Upper lobe of left lung (tissue), 6 donors: ENCODE measurements at regions not wholly inside any gene's neighbourhood (a gene's known extent, or its start where the extent isn't known, plus 50 kb on each side); places are given as distances from the start of the nearest gene placed in this dataset.
A peak's percentile ranks its signal among the peaks of the same experiment; 100 is the strongest.
"Not testable (repeated sequence)": the region's sequence is repeated elsewhere in the genome, so short reads cannot be mapped to it uniquely, and the experiment has no call there.

Experiments
- ATAC-seq, 2 donors: fragments of 200-7000 bp; cut with Tn5 transposase; one replicate each; pipeline ENCODE4 v1.9.1; 2022; ENCODE audit warnings: mild to moderate bottlenecking in 2 of 2, moderate library complexity in 2 of 2; ENCODE audit not compliant: low FRiP score in 2 of 2
- DNase-seq, 2 donors: peaks; one replicate each; pipeline ENCODE4 v3.0.0-alpha.2; 2019 to 2020
- H3K27ac ChIP-seq, 4 donors: fragments of 200-600 bp; sonication (generic); one replicate each; pipeline ENCODE4 v1.5.1; 2016 to 2019
- H3K27me3 ChIP-seq, 4 donors: fragments of 200-600 bp; sonication (generic); one replicate each; pipeline ENCODE4 v1.5.1; 2017 to 2019
- H3K36me3 ChIP-seq, 4 donors: fragments of 200-600 bp; sonication (generic); one replicate each; pipeline ENCODE4 v1.5.1; 2016 to 2019
- H3K4me1 ChIP-seq, 4 donors: fragments of 200-600 bp; sonication (generic); one replicate each; pipeline ENCODE4 v1.5.1; 2018 to 2019
- H3K4me3 ChIP-seq, 4 donors: fragments of 200-600 bp; sonication (generic); one replicate each; pipeline ENCODE4 v1.5.1; 2017 to 2019; ENCODE audit warnings: mild to moderate bottlenecking in 2 of 4, moderate library complexity in 1 of 4
- H3K9me3 ChIP-seq, 4 donors: fragments of 200-600 bp; sonication (generic); one replicate each; pipeline ENCODE4 v1.5.1; 2018 to 2019
- EP300 ChIP-seq, 4 donors: sonication (generic); formaldehyde crosslinking; IDR thresholded peaks; one replicate each; pipeline ENCODE4 v1.5.1; 2017; ENCODE audit warnings: antibody characterized with exemption in 4 of 4, control low read depth in 2 of 4
- POLR2A ChIP-seq, 4 donors: fragments of 450-650 bp; IDR thresholded peaks; one replicate each; pipeline ENCODE4 v1.5.1; 2016 to 2017; ENCODE audit warnings: antibody characterized with exemption in 4 of 4, mild to moderate bottlenecking in 2 of 4
- POLR2AphosphoS5 ChIP-seq, 2 donors: sonication (generic); formaldehyde crosslinking; IDR thresholded peaks; one replicate each; pipeline ENCODE4 v1.5.1; 2017; ENCODE audit warnings: antibody characterized with exemption in 2 of 2
- WGBS, 2 donors: methylation state at CpG; one replicate each; pipeline ENCODE4 v1.1.5; 2017 to 2018; 5-methylcytosine and 5-hydroxymethylcytosine counted together
- TF ChIP-seq, protein P1 (sequence below), 6 experiments: fragments of 450-650 bp in 4 of 6; fragments of 200-600 bp in 2 of 6; sonication (generic) in 2 of 6; IDR thresholded peaks; one replicate each; pipeline ENCODE4 v1.5.1; 2016 to 2019; ENCODE audit warnings: antibody characterized with exemption in 6 of 6
- donor health status: DM: no; HTN: no; CAD: no; lungs with moderate emphysema.
- donor health status: DM: no; HTN: yes; CAD: no; lungs with severe emphysema.

DNA sequence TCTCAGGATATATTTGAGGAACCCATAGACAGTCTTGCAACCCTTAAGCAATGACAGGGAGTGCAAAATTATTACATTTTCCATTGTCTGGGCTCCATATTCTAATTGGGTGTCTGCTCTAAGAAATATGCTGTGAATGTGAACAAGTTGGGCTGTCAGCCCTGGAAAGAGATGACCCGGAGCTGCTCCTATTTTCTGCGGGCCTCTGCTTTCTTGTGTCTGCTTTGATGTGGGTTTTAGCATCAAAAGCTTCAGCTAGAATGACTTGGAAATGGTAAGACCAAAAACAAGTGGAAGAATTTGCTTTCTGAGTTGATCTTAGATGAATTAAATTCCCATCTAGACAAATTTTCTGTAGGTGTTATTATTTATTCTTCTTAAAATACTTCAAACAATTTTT is 343.6 kb upstream of the IGFBP3 start:
- no peak for TF ChIP-seq POLR2A (IDR thresholded peaks at IDR 0.05)
- TF ChIP-seq POLR2AphosphoS5 (IDR thresholded peaks at IDR 0.05), result no peak
- no peak for TF ChIP-seq EP300 (IDR thresholded peaks at IDR 0.05)
- TF ChIP-seq, protein P1, sequence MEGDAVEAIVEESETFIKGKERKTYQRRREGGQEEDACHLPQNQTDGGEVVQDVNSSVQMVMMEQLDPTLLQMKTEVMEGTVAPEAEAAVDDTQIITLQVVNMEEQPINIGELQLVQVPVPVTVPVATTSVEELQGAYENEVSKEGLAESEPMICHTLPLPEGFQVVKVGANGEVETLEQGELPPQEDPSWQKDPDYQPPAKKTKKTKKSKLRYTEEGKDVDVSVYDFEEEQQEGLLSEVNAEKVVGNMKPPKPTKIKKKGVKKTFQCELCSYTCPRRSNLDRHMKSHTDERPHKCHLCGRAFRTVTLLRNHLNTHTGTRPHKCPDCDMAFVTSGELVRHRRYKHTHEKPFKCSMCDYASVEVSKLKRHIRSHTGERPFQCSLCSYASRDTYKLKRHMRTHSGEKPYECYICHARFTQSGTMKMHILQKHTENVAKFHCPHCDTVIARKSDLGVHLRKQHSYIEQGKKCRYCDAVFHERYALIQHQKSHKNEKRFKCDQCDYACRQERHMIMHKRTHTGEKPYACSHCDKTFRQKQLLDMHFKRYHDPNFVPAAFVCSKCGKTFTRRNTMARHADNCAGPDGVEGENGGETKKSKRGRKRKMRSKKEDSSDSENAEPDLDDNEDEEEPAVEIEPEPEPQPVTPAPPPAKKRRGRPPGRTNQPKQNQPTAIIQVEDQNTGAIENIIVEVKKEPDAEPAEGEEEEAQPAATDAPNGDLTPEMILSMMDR (IDR thresholded peaks at IDR 0.05), result no peak
- ATAC-seq (no peak), DNase-seq (no peak)
- Histone ChIP-seq H3K4me1 (no peaks in the 10 kb centered on the region), H3K27me3 (no peaks in the 10 kb centered on the region), H3K27ac (no peak overlapping the region), H3K9me3 (peaks cover 5 to 21% (median 13%) of the 10 kb centered on the region in 4 donors), H3K36me3 (no peaks in the 10 kb centered on the region), H3K4me3 (no peak overlapping the region)
- WGBS, 2 donors, result 85 to 89% methylated on average over 2 of the region's 2 CpGs

DNA sequence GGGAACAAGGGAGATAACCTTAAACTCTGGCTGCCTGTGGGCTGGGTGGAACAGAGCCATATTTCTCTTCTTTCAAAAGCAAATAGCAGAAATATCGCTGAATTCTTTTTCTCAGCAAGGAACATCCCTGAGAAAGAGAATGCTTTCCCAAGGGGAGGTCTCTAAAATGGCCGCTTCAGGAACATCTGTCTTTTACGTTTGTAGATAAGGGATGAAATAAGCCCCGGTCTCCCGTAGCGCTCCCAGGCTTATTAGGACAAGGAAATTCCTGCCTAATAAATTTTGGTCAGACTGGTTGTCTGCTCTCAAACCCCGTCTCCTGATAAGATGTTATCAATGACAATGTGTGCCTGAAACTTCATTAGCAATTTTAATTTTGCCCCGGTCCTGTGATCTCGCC is 340.6 kb upstream of the IGFBP3 start:
- not testable (repeated sequence) for ATAC-seq, H3K36me3 ChIP-seq, H3K27ac ChIP-seq, DNase-seq, H3K4me1 ChIP-seq, H3K27me3 ChIP-seq, H3K4me3 ChIP-seq
- 92 to 93% methylated on average over 9 of the region's 9 CpGs for WGBS, 2 donors
- peaks cover 5 to 21% (median 13%) of the 10 kb centered on the region in 4 donors for H3K9me3 ChIP-seq

DNA sequence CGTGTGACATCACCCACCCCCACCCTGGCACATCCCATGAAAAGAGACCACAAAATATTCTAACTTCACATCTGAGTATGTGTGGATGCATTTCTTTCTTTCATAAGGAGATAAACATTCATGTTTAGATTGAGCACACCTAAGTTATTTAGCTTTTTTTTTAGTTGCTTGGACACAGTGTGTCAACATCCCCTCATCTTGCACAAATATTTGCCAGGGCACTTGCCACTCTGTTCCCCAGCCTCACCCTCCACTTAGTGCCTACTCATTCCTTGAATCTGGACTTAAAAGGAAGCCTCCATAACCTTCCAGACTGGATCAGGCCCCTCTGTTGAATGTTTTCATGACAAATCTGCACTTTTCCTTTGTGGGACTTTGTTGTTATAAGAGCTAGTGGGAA is 338.9 kb upstream of the IGFBP3 start:
- Histone ChIP-seq H3K4me1 (peaks cover 0 to 5% (median 0%) of the 10 kb centered on the region in 4 donors), H3K27me3 (no peaks in the 10 kb centered on the region), H3K4me3 (no peak overlapping the region), H3K9me3 (peaks cover 5 to 21% (median 13%) of the 10 kb centered on the region in 4 donors), H3K36me3 (no peaks in the 10 kb centered on the region), H3K27ac (no peak overlapping the region)
- 13 to 40% methylated on average over 1 of the region's 1 CpG for WGBS, 2 donors
- DNase-seq (no peak), ATAC-seq (peak; percentile 23 to 49)
- TF ChIP-seq POLR2A (IDR thresholded peaks at IDR 0.05) (no peak), EP300 (IDR thresholded peaks at IDR 0.05) (no peak), POLR2AphosphoS5 (IDR thresholded peaks at IDR 0.05) (no peak)
- TF ChIP-seq, protein P1 (IDR thresholded peaks at IDR 0.05), result no peak

DNA sequence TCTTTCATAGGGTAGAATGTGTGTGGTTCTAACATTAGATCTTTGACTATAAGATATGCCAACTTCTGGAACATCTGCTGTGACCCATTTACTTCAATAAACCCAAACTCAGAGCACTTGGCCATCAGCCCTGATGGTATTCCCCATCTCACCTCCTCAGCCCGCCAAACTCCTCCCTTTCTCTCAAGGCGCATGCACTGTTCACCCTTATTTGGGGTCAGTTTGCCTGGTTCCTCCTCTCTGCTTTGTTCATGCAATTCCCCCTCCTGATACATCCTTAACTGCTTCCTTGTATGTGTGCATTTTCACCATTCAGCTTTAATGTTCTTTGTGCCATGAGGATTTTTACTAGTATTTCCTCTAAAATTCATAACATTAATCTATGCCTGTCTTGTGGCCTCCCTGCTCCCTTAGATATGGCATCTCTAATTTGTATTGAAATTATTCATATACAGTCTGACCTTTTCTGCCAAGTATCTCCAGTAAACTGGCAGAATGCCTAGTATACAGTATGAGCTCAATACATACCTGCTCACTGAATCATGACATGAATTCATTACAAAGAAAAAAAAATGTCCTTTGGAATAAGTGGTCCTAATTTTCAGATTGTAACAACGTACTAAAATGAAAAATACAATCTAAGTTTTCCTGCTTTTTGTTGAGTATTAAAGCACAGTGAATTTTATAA is 336.8 kb upstream of the IGFBP3 start:
- Histone ChIP-seq H3K27me3 (no peaks in the 10 kb centered on the region), H3K36me3 (no peaks in the 10 kb centered on the region), H3K4me1 (peaks cover 0 to 5% (median 0%) of the 10 kb centered on the region in 4 donors), H3K27ac (no peak overlapping the region), H3K4me3 (no peak overlapping the region), H3K9me3 (peaks cover 5 to 21% (median 12%) of the 10 kb centered on the region in 4 donors)
- no peak for ATAC-seq
- WGBS, 2 donors, result 79 to 83% methylated on average over 3 of the region's 3 CpGs
- TF ChIP-seq POLR2AphosphoS5 (IDR thresholded peaks at IDR 0.05) (no peak), POLR2A (IDR thresholded peaks at IDR 0.05) (no peak), EP300 (IDR thresholded peaks at IDR 0.05) (no peak)
- TF ChIP-seq, protein P1 (IDR thresholded peaks at IDR 0.05), result no peak
- no peak for DNase-seq

DNA sequence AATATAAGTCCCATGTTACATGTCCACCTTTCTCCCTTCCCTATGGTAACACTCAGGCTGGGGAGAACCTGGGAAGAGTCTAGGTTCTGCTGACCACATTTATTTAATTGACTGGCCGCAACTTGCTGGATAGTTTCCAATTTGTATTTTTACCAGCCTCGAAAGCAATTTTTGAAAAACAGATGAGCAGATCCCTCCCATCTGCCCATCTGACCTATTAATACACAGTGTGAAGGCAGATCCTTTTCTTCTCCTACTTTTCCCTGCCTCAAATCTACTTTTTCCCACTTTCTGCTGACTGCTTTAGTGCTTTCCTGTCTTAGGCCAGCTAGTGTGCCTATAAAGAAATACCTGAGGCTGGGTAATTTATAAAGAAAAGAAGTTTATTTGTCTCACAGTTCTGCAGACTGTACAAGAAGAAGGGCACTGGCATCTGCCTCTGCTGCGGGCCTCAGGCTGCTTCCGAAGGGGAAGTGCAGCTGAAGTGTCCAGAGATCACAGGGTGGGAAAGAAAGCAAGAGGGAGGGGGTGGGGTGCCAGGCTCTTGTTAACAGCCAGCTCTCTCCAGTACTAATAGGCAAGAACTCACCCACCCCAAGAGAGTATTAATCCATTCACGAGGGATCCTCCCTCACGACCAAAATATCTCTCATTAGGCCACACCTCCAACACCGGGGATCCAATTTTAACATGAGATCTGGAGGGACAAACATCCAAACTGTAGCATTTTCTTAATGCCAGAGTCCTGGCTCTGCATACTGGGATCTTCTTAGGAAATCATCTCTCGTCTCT is 336.0 kb upstream of the IGFBP3 start:
- WGBS, 2 donors, result 64 to 67% methylated on average over 8 of the region's 8 CpGs
- Histone ChIP-seq H3K36me3 (no peaks in the 10 kb centered on the region), H3K27me3 (no peaks in the 10 kb centered on the region), H3K9me3 (peaks cover 5 to 21% (median 11%) of the 10 kb centered on the region in 4 donors), H3K27ac (no peak overlapping the region), H3K4me1 (peaks cover 0 to 5% (median 0%) of the 10 kb centered on the region in 4 donors), H3K4me3 (no peak overlapping the region)
- no peak for ATAC-seq
- DNase-seq, result no peak
- TF ChIP-seq EP300 (IDR thresholded peaks at IDR 0.05) (no peak), POLR2AphosphoS5 (IDR thresholded peaks at IDR 0.05) (no peak), POLR2A (IDR thresholded peaks at IDR 0.05) (no peak)
- TF ChIP-seq, protein P1 (IDR thresholded peaks at IDR 0.05), result no peak
